Stomach (tissue), 4 donors: ENCODE measurements at regions not wholly inside any gene's neighbourhood (a gene's known extent, or its start where the extent isn't known, plus 50 kb on each side); places are given as distances from the start of the nearest gene placed in this dataset.

Experiments used
- POLR2A ChIP-seq, 4 donors: fragments of 450-650 bp; IDR thresholded peaks; one replicate each; pipeline ENCODE4 v1.6.1; 2016; ENCODE audit warnings: antibody characterized with exemption in 4 of 4, control low read depth in 2 of 4, mild to moderate bottlenecking in 1 of 4, moderate library complexity in 1 of 4
- TF ChIP-seq, protein P1 (sequence below), 7 experiments: fragments of 450-650 bp in 4 of 7; fragments of 200-600 bp in 3 of 7; sonication (generic) in 3 of 7; IDR thresholded peaks; one replicate each; pipeline ENCODE4 v1.5.1; 2016 to 2019; ENCODE audit warnings: antibody characterized with exemption in 7 of 7, control low read depth in 2 of 7, mild to moderate bottlenecking in 1 of 7

DNA sequence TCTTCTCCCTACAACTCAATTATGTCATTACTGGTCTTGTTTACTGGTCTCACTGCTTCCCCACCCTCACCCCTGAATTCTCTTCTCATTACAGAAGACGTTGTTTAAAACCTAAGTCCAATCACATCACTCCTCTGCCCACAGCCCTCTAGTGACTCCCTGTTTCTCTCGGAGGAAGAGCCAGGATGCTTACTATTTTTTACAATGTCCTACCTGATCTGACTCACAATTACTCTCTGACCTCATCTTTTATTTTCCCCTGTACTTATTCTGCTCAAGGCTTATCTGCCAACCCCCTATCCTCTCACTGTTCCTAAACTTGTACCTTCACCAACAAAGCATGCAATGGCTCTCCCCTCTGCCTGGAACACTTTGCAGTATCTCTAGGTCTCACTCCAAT lies 400.4 kb upstream of the PTCHD4 start:
- TF ChIP-seq, protein P1, sequence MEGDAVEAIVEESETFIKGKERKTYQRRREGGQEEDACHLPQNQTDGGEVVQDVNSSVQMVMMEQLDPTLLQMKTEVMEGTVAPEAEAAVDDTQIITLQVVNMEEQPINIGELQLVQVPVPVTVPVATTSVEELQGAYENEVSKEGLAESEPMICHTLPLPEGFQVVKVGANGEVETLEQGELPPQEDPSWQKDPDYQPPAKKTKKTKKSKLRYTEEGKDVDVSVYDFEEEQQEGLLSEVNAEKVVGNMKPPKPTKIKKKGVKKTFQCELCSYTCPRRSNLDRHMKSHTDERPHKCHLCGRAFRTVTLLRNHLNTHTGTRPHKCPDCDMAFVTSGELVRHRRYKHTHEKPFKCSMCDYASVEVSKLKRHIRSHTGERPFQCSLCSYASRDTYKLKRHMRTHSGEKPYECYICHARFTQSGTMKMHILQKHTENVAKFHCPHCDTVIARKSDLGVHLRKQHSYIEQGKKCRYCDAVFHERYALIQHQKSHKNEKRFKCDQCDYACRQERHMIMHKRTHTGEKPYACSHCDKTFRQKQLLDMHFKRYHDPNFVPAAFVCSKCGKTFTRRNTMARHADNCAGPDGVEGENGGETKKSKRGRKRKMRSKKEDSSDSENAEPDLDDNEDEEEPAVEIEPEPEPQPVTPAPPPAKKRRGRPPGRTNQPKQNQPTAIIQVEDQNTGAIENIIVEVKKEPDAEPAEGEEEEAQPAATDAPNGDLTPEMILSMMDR (IDR thresholded peaks at IDR 0.05), result no peak
- no peak for TF ChIP-seq POLR2A (IDR thresholded peaks at IDR 0.05)
